HCT116 (cell line): ENCODE measurements at regions not wholly inside any gene's neighbourhood (a gene's known extent, or its start where the extent isn't known, plus 50 kb on each side); places are given as distances from the start of the nearest gene placed in this dataset.

Experiments
- ATAC-seq: fragments of 200-7000 bp; cut with Tn5 transposase; 2 replicates; pipeline ENCODE4 v1.9.1; 2020; ENCODE audit warnings: mild to moderate bottlenecking, moderate library complexity
- BruUV-seq: library from RNA; stranded (reverse); fragments of 400-500 nt; replicated peaks from 2 replicates; lab custom pipeline; 2021; lab: Mats Ljungman, UMichigan
- CTCF ChIA-PET: fragments of 300-600 bp; sonication (Branson Sonifier 250); formaldehyde crosslinking; loops from one replicate; lab custom pipeline; 2021; ENCODE audit warnings: antibody characterized with exemption; lab: Charles Lee
- POLR2A ChIA-PET: fragments of 300-600, 350-600 bp; sonication (Branson Sonifier 250); formaldehyde crosslinking; loops from one replicate; lab custom pipeline; 2021; ENCODE audit warnings: antibody characterized with exemption; lab: Charles Lee
- RAD21 ChIA-PET, 2 experiments: fragments of 300-600 bp; sonication (Branson Sonifier 250); formaldehyde crosslinking; loops; one replicate each; lab custom pipeline; 2023; ENCODE audit warnings: low total read pairs in 2 of 2; ENCODE audit not compliant: uncharacterized antibody in 2 of 2, unreplicated experiment in 2 of 2, low non-redundant PET in 1 of 2; lab: Charles Lee
- DNase-seq: peaks from one replicate; pipeline ENCODE4 v3.0.0-alpha.2; 2010; ENCODE audit warnings: low read depth, low spot score
- H2AFZ ChIP-seq: fragments of 200-600 bp; shearing (Covaris generic), sonication (generic); 2 replicates; pipeline ENCODE4 v1.6.1; 2017; ENCODE audit warnings: low read depth, mixed run types, mixed read lengths, antibody characterized with exemption, low read length; ENCODE audit not compliant: poor library complexity, severe bottlenecking
- H3K27ac ChIP-seq: 2 replicates; pipeline ENCODE4 v1.5.1; 2012; ENCODE audit warnings: low read depth, low read length
- H3K27me3 ChIP-seq: fragments of 200-600 bp; sonication (generic); 2 replicates; pipeline ENCODE4 v1.6.1; 2016; ENCODE audit warnings: mixed run types, low read length, mixed read lengths; ENCODE audit not compliant: insufficient read depth
- H3K36me3 ChIP-seq, 2 experiments: fragments of 200-500 bp in 1 of 2; fragments of 200-600 bp in 1 of 2; sonication (Bioruptor generic) in 1 of 2; sonication (generic) in 1 of 2; 2 replicates each; pipeline versions ENCODE4 v1.5.1 to v1.6.1; 2014 to 2016; ENCODE audit warnings: low read length in 2 of 2, inconsistent platforms in 1 of 2, mixed read lengths in 1 of 2, mixed run types in 1 of 2; ENCODE audit not compliant: insufficient read depth in 2 of 2, control insufficient read depth in 1 of 2
- H3K4me1 ChIP-seq, 2 experiments: fragments of 200-600 bp in 1 of 2; sonication (generic) in 1 of 2; 2 replicates each; pipeline versions ENCODE4 v1.5.1 to v1.6.1; 2012 to 2017; ENCODE audit warnings: low read length in 2 of 2, inconsistent platforms in 1 of 2, mild to moderate bottlenecking in 1 of 2, mixed read lengths in 1 of 2, mixed run types in 1 of 2, moderate library complexity in 1 of 2; ENCODE audit not compliant: insufficient read depth in 2 of 2, control insufficient read depth in 1 of 2
- H3K4me2 ChIP-seq: fragments of 200-600 bp; sonication (generic); 2 replicates; pipeline ENCODE4 v1.6.1; 2017; ENCODE audit warnings: mixed run types, low read length, mixed read lengths
- H3K4me3 ChIP-seq, 2 experiments: fragments of 200-600 bp in 1 of 2; sonication (generic) in 1 of 2; replicated peaks in 1 of 2; 2 replicates each; pipeline ENCODE4 v1.5.1; 2011 to 2016; ENCODE audit warnings: low read length in 2 of 2, control low read depth in 1 of 2, low read depth in 1 of 2, mild to moderate bottlenecking in 1 of 2, mixed read lengths in 1 of 2, mixed run types in 1 of 2
- H3K79me2 ChIP-seq: fragments of 200-600 bp; sonication (generic); 2 replicates; pipeline ENCODE4 v1.6.1; 2017; ENCODE audit warnings: mild to moderate bottlenecking, mixed run types, low read length, moderate library complexity, mixed read lengths; ENCODE audit not compliant: insufficient read depth
- H3K9ac ChIP-seq: fragments of 200-600 bp; sonication (generic); 2 replicates; pipeline ENCODE4 v1.6.1; 2016; ENCODE audit warnings: low read length, mixed read lengths
- H3K9me2 ChIP-seq: fragments of 200-600 bp; sonication (generic), shearing (Covaris generic); 2 replicates; pipeline ENCODE4 v1.6.1; 2017; ENCODE audit warnings: mixed run types, mild to moderate bottlenecking, moderate library complexity; ENCODE audit not compliant: insufficient read depth
- H3K9me3 ChIP-seq, 2 experiments: fragments of 200-500 bp in 1 of 2; fragments of 200-600 bp in 1 of 2; sonication (Bioruptor generic) in 1 of 2; sonication (generic) in 1 of 2; 2 replicates each; pipeline ENCODE4 v1.6.1; 2014 to 2017; ENCODE audit warnings: low read length in 2 of 2, mixed read lengths in 2 of 2, inconsistent platforms in 1 of 2, low read depth in 1 of 2, mild to moderate bottlenecking in 1 of 2, mixed run types in 1 of 2, moderate library complexity in 1 of 2; ENCODE audit not compliant: control insufficient read depth in 1 of 2, insufficient read depth in 1 of 2
- H4K20me1 ChIP-seq: fragments of 200-600 bp; sonication (generic), shearing (Covaris generic); 2 replicates; pipeline ENCODE4 v1.6.1; 2017; ENCODE audit warnings: mixed run types, mild to moderate bottlenecking, moderate library complexity; ENCODE audit not compliant: insufficient read depth
- ATF3 ChIP-seq: IDR thresholded peaks from 2 replicates; pipeline ENCODE4 v1.6.1; 2012
- CBX3 ChIP-seq: IDR thresholded peaks from 2 replicates; pipeline ENCODE4 v1.6.1; 2012; ENCODE audit warnings: low read depth
- CTCF ChIP-seq, 3 experiments: fragments of 200-600 bp in 1 of 3; sonication (generic) in 1 of 3; IDR thresholded peaks in 2 of 3; conservative IDR thresholded peaks in 1 of 3; 2 replicates each; pipeline ENCODE4 v1.5.1; 2012 to 2017; ENCODE audit warnings: low read depth in 2 of 3, low read length in 2 of 3, antibody characterized with exemption in 1 of 3, borderline replicate concordance in 1 of 3, control low read depth in 1 of 3, mild to moderate bottlenecking in 1 of 3, mixed read lengths in 1 of 3, mixed run types in 1 of 3, moderate library complexity in 1 of 3; ENCODE audit not compliant: insufficient read depth in 1 of 3
- EGR1 ChIP-seq: IDR thresholded peaks from 2 replicates; pipeline ENCODE4 v1.6.1; 2012; ENCODE audit warnings: low read depth
- ELF1 ChIP-seq: IDR thresholded peaks from 2 replicates; pipeline ENCODE4 v1.6.1; 2012; ENCODE audit warnings: low read depth, borderline replicate concordance
- SIN3A ChIP-seq: IDR thresholded peaks from 2 replicates; pipeline ENCODE4 v1.6.1; 2012; ENCODE audit warnings: low read depth
- TCF7L2 ChIP-seq: IDR thresholded peaks from 2 replicates; pipeline ENCODE4 v1.7.0; 2011; ENCODE audit warnings: borderline replicate concordance, inconsistent platforms; ENCODE audit not compliant: insufficient read depth, insufficient read length; ENCODE audit errors: extremely low read depth
- ZFX ChIP-seq: fragments of 450-650 bp; IDR thresholded peaks from 2 replicates; pipeline ENCODE4 v1.6.1; 2017
- intact Hi-C: fragments of 100-400 bp; cut with micrococcal nuclease; formaldehyde crosslinking; loops from 2 replicates; pipeline ENCODE4 v1.10.0; 2022

GRCh38 chr12:87756111-87756510, 273.1 kb downstream of the C12orf50 start:
- no peak overlapping the region for H3K9ac ChIP-seq
- no peak overlapping the region for H3K4me3 ChIP-seq
- no peaks in the 10 kb centered on the region for H3K4me1 ChIP-seq
- DNase-seq = no peak
- H3K9me3 ChIP-seq = no peaks in the 10 kb centered on the region
- no TSS peak for BruUV-seq
- no peaks in the 10 kb centered on the region for H3K36me3 ChIP-seq
- RAD21 ChIA-PET = no interaction called here
- no peak overlapping the region for H3K4me2 ChIP-seq
- CTCF ChIA-PET = no interaction called here
- TF ChIP-seq ATF3 = no peak
- no peak for TF ChIP-seq SIN3A
- no peak for TF ChIP-seq CTCF (IDR thresholded peaks at IDR 0.05 in 2 of 3, conservative IDR thresholded peaks at IDR 0.05 in 1 of 3; ENCODE audit: borderline replicate concordance in 1 of 3, insufficient read depth in 1 of 3, low read depth in 2 of 3, low read length in 2 of 3)
- TF ChIP-seq CBX3 = no peak
- TF ChIP-seq EGR1 = no peak
- no peak for TF ChIP-seq ZFX
- TF ChIP-seq ELF1 = no peak
- TF ChIP-seq TCF7L2 = no peak
- no peak for ATAC-seq
- POLR2A ChIA-PET = no interaction called here
- H3K27ac ChIP-seq = no peak overlapping the region
- H3K27me3 ChIP-seq = no peaks in the 10 kb centered on the region
- no peaks in the 10 kb centered on the region for H4K20me1 ChIP-seq
- no peaks in the 10 kb centered on the region for H3K9me2 ChIP-seq
- no peaks in the 10 kb centered on the region for H3K79me2 ChIP-seq
- intact Hi-C loops = no loop called here
- no peak overlapping the region for H2AFZ ChIP-seq
